Chondrocyte (in vitro differentiated cells): ENCODE measurements at regions not wholly inside any gene's neighbourhood (a gene's known extent, or its start where the extent isn't known, plus 50 kb on each side); places are given as distances from the start of the nearest gene placed in this dataset.
"Not testable (repeated sequence)": the region's sequence is repeated elsewhere in the genome, so short reads cannot be mapped to it uniquely, and the experiment has no call there.

Experiments used
- DNase-seq: peaks from one replicate; pipeline ENCODE4 v3.0.0; 2021; ENCODE audit warnings: mixed read lengths, low spot score
- H3K27ac Mint-ChIP-seq: one replicate; pipeline ENCODE4 v1.8.0; 2021; ENCODE audit warnings: mild to moderate bottlenecking, moderate library complexity, mixed read lengths; ENCODE audit not compliant: unreplicated experiment
- H3K27me3 Mint-ChIP-seq: 2 replicates; pipeline ENCODE4 v1.8.0; 2021; ENCODE audit warnings: low read depth, mixed read lengths
- H3K36me3 Mint-ChIP-seq: 2 replicates; pipeline ENCODE4 v1.8.0; 2021; ENCODE audit warnings: low read depth, mixed read lengths
- H3K4me1 Mint-ChIP-seq: 2 replicates; pipeline ENCODE4 v1.8.0; 2021; ENCODE audit warnings: low read depth, mild to moderate bottlenecking, mixed read lengths
- H3K4me3 Mint-ChIP-seq: one replicate; pipeline ENCODE4 v1.8.0; 2021; ENCODE audit warnings: mild to moderate bottlenecking, moderate library complexity, mixed read lengths; ENCODE audit not compliant: unreplicated experiment
- H3K9me3 Mint-ChIP-seq: 2 replicates; pipeline ENCODE4 v1.8.0; 2021; ENCODE audit warnings: low read depth, mixed read lengths
- CTCF ChIP-seq: fragments of 200-600 bp; sonication (generic); IDR thresholded peaks from 2 replicates; pipeline ENCODE4 v1.5.0; 2021; ENCODE audit warnings: antibody characterized with exemption, mild to moderate bottlenecking, moderate library complexity

- peaks cover 48% of the 10 kb centered on the region for H3K27me3 Mint-ChIP-seq
- no peak overlapping the region for H3K4me3 Mint-ChIP-seq
- no peaks in the 10 kb centered on the region for H3K4me1 Mint-ChIP-seq
- H3K27ac Mint-ChIP-seq = no peak overlapping the region
- H3K36me3 Mint-ChIP-seq = no peaks in the 10 kb centered on the region
- no peak for TF ChIP-seq CTCF
- peaks cover 2% of the 10 kb centered on the region for H3K9me3 Mint-ChIP-seq
- DNase-seq = no peak
Observed at GRCh38 chr12:47491516-47492305, 214.1 kb downstream of the RPAP3 start.

- H3K27ac Mint-ChIP-seq = no peak overlapping the region
- peaks cover 52% of the 10 kb centered on the region for H3K27me3 Mint-ChIP-seq
Observed at GRCh38 chr12:47488888-47489287, 216.9 kb downstream of the RPAP3 start.

GRCh38 chr12:47481041-47481440 lies 224.8 kb downstream of the RPAP3 start:
- Mint-ChIP-seq H3K9me3 (peaks cover 39% of the 10 kb centered on the region), H3K4me3 (no peak overlapping the region), H3K4me1 (no peaks in the 10 kb centered on the region), H3K36me3 (peaks cover 7% of the 10 kb centered on the region), H3K27ac (no peak overlapping the region), H3K27me3 (peaks cover 65% of the 10 kb centered on the region)
- no peak for DNase-seq
- no peak for TF ChIP-seq CTCF

More at GRCh38 chr12:47488888-47489287, 216.9 kb downstream of the RPAP3 start:
- H3K36me3 Mint-ChIP-seq = no peaks in the 10 kb centered on the region
- H3K4me1 Mint-ChIP-seq = no peaks in the 10 kb centered on the region
- no peak for DNase-seq
- TF ChIP-seq CTCF = no peak
- H3K9me3 Mint-ChIP-seq = peaks cover 6% of the 10 kb centered on the region
- H3K4me3 Mint-ChIP-seq = no peak overlapping the region

GRCh38 chr12:47478426-47478825 lies 227.4 kb downstream of the RPAP3 start:
- Mint-ChIP-seq H3K4me3 (no peak overlapping the region), H3K27ac (no peak overlapping the region), H3K27me3 (peaks cover 51% of the 10 kb centered on the region), H3K9me3 (peaks cover 40% of the 10 kb centered on the region), H3K4me1 (no peaks in the 10 kb centered on the region), H3K36me3 (peaks cover 11% of the 10 kb centered on the region)
- DNase-seq = no peak
- no peak for TF ChIP-seq CTCF

GRCh38 chr12:47473091-47473490 lies 232.7 kb downstream of the RPAP3 start:
- H3K4me1 Mint-ChIP-seq = no peaks in the 10 kb centered on the region
- peaks cover 4% of the 10 kb centered on the region for H3K36me3 Mint-ChIP-seq
- no peak for DNase-seq
- no peak overlapping the region for H3K4me3 Mint-ChIP-seq
- no peak for TF ChIP-seq CTCF
- peaks cover 17% of the 10 kb centered on the region for H3K27me3 Mint-ChIP-seq
- H3K27ac Mint-ChIP-seq = no peak overlapping the region
- peaks cover 25% of the 10 kb centered on the region for H3K9me3 Mint-ChIP-seq

GRCh38 chr12:47470349-47470748 lies 235.5 kb downstream of the RPAP3 start:
- not testable (repeated sequence) for H3K9me3 Mint-ChIP-seq, H3K27ac Mint-ChIP-seq, H3K36me3 Mint-ChIP-seq, H3K4me1 Mint-ChIP-seq, H3K4me3 Mint-ChIP-seq, DNase-seq
- peaks cover 23% of the 10 kb centered on the region for H3K27me3 Mint-ChIP-seq

- H3K27ac Mint-ChIP-seq, H3K4me1 Mint-ChIP-seq, H3K36me3 Mint-ChIP-seq, H3K4me3 Mint-ChIP-seq, DNase-seq: not testable (repeated sequence)
- Mint-ChIP-seq H3K9me3 (peaks cover 14% of the 10 kb centered on the region), H3K27me3 (peaks cover 43% of the 10 kb centered on the region)
Observed at GRCh38 chr12:47463918-47464317, 241.9 kb downstream of the RPAP3 start.
